HG03135 (cell line): ENCODE measurements at regions not wholly inside any gene's neighbourhood (a gene's known extent, or its start where the extent isn't known, plus 50 kb on each side); places are given as distances from the start of the nearest gene placed in this dataset.
"Not testable (repeated sequence)": the region's sequence is repeated elsewhere in the genome, so short reads cannot be mapped to it uniquely, and the experiment has no call there.

Experiments used
- ATAC-seq: cut with Tn5 transposase; IDR thresholded peaks from one replicate; pipeline ENCODE4 v1.9.1; 2021; ENCODE audit warnings: mild to moderate bottlenecking, moderate library complexity; ENCODE audit not compliant: unreplicated experiment

- ATAC-seq, result no peak
These were observed 147.0 kb upstream of the ZNF366 start for GRCh38 chr5:72654231-72654630.

- no peak for ATAC-seq
These were observed 146.4 kb upstream of the ZNF366 start for GRCh38 chr5:72653586-72653985.

- ATAC-seq, result no peak
These were observed 144.6 kb upstream of the ZNF366 start for GRCh38 chr5:72651779-72652178.

- ATAC-seq, result no peak
These were observed 143.9 kb upstream of the ZNF366 start for GRCh38 chr5:72651109-72651508.

GRCh38 chr5:72649449-72649848, 142.2 kb upstream of the ZNF366 start:
- ATAC-seq, result no peak

GRCh38 chr5:72648480-72648879, 141.3 kb upstream of the ZNF366 start:
- no peak for ATAC-seq

- no peak for ATAC-seq
These were observed 140.6 kb upstream of the ZNF366 start for GRCh38 chr5:72647806-72648205.

- no peak for ATAC-seq
These were observed 139.1 kb upstream of the ZNF366 start for GRCh38 chr5:72646246-72646866.

GRCh38 chr5:72645064-72645846, 138.0 kb upstream of the ZNF366 start:
- no peak for ATAC-seq

- ATAC-seq, result no peak
These were observed 137.1 kb upstream of the ZNF366 start for GRCh38 chr5:72644296-72644695.

GRCh38 chr5:72641164-72641563, 134.0 kb upstream of the ZNF366 start:
- no peak for ATAC-seq

GRCh38 chr5:72637058-72637457, 129.8 kb upstream of the ZNF366 start:
- no peak for ATAC-seq

GRCh38 chr5:72636565-72636964, 129.4 kb upstream of the ZNF366 start:
- ATAC-seq, result not testable (repeated sequence)

- no peak for ATAC-seq
These were observed 127.2 kb upstream of the ZNF366 start for GRCh38 chr5:72634444-72634843.

- ATAC-seq, result no peak
These were observed 126.4 kb upstream of the ZNF366 start for GRCh38 chr5:72633649-72634048.

- no peak for ATAC-seq
These were observed 125.8 kb upstream of the ZNF366 start for GRCh38 chr5:72633041-72633445.

GRCh38 chr5:72630721-72631120, 123.5 kb upstream of the ZNF366 start:
- ATAC-seq, result no peak

GRCh38 chr5:72630081-72630480, 122.9 kb upstream of the ZNF366 start:
- ATAC-seq, result no peak

- ATAC-seq, result no peak
These were observed 121.7 kb upstream of the ZNF366 start for GRCh38 chr5:72628771-72629371.

- ATAC-seq, result no peak
These were observed 118.1 kb upstream of the ZNF366 start for GRCh38 chr5:72625332-72625731.

- ATAC-seq, result no peak
These were observed 117.5 kb upstream of the ZNF366 start for GRCh38 chr5:72624641-72625236.

- no peak for ATAC-seq
These were observed 116.7 kb upstream of the ZNF366 start for GRCh38 chr5:72623936-72624335.
